KMS-11 (cell line): ENCODE measurements at regions not wholly inside any gene's neighbourhood (a gene's known extent, or its start where the extent isn't known, plus 50 kb on each side); places are given as distances from the start of the nearest gene placed in this dataset.

ENCODE experiments used
- H2AFZ ChIP-seq: fragments of 200-600 bp; sonication (generic); 2 replicates; pipeline ENCODE4 v1.6.1; 2016; ENCODE audit warnings: antibody characterized with exemption, mixed run types, low read depth
- H3K27ac ChIP-seq: fragments of 200-600 bp; sonication (generic); 2 replicates; pipeline ENCODE4 v1.6.1; 2016; ENCODE audit warnings: mild to moderate bottlenecking, mixed run types
- H3K27me3 ChIP-seq: fragments of 200-600 bp; sonication (generic); 2 replicates; pipeline ENCODE4 v1.6.1; 2017; ENCODE audit warnings: mild to moderate bottlenecking, low read depth, mixed run types, moderate library complexity; ENCODE audit not compliant: insufficient read depth
- H3K36me3 ChIP-seq: fragments of 200-600 bp; sonication (generic); 2 replicates; pipeline ENCODE4 v1.6.1; 2017; ENCODE audit warnings: mild to moderate bottlenecking, mixed run types; ENCODE audit not compliant: insufficient read depth
- H3K4me1 ChIP-seq: fragments of 200-600 bp; sonication (generic); 2 replicates; pipeline ENCODE4 v1.6.1; 2016; ENCODE audit warnings: mild to moderate bottlenecking, low read depth, mixed run types; ENCODE audit not compliant: poor library complexity, severe bottlenecking
- H3K4me2 ChIP-seq: fragments of 200-600 bp; sonication (generic); 2 replicates; pipeline ENCODE4 v1.7.0; 2016; ENCODE audit warnings: mild to moderate bottlenecking, mixed run types
- H3K4me3 ChIP-seq: fragments of 200-600 bp; sonication (generic); IDR thresholded peaks from 2 replicates; pipeline ENCODE4 v1.6.1; 2017; ENCODE audit warnings: low read depth, low read length, mixed read lengths; ENCODE audit not compliant: insufficient read depth
- H3K79me2 ChIP-seq: fragments of 200-600 bp; sonication (generic); 2 replicates; pipeline ENCODE4 v1.6.1; 2016; ENCODE audit warnings: low read depth, mixed run types; ENCODE audit not compliant: insufficient read depth
- H3K9ac ChIP-seq: fragments of 200-600 bp; sonication (generic); 2 replicates; pipeline ENCODE4 v1.6.1; 2016; ENCODE audit warnings: mild to moderate bottlenecking, mixed run types
- H4K20me1 ChIP-seq: fragments of 200-600 bp; sonication (generic); 2 replicates; pipeline ENCODE4 v1.6.1; 2016; ENCODE audit warnings: mild to moderate bottlenecking, mixed run types; ENCODE audit not compliant: insufficient read depth
- TF ChIP-seq, protein P1 (sequence below): fragments of 200-600 bp; sonication (generic); conservative IDR thresholded peaks from 2 replicates; pipeline ENCODE4 v1.6.1; 2017; ENCODE audit warnings: low read depth, mild to moderate bottlenecking, antibody characterized with exemption, low read length, moderate library complexity, mixed read lengths

DNA sequence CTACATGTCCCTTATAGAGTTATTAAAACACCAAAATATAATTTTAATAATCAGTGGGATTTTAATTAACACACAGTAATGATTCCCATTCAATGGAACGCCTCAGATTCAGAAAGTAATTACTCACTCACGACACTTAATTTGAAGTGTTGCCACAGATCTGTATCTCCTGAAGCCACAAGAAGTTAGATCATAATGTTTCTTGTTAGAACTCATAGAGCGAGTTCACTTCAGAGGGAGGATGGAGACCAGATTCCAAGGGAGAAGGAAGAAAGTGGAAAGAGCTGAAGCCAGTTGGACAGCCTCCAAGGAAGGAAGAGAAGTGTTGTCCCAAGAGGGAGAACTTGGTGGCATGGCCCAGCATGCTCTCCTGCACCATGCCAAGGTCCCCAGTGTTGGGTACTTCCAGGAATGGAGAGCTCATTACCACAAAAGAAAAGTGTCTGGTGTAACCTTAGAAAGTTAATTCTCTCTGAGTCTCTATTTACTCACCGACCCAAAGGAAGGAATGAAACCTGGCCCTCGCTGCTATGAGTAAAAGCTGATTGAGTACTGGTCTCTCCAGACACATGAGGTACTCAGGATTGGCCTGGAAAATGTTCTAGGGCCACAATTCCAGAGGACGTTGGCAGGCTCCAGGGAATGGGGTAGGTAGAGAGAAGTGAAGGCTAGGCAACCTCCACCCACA lies 305.4 kb downstream of the BCL11B start:
- no peaks in the 10 kb centered on the region for H3K27me3 ChIP-seq
- H3K79me2 ChIP-seq = no peaks in the 10 kb centered on the region
- H2AFZ ChIP-seq = no peak overlapping the region
- TF ChIP-seq, protein P1, sequence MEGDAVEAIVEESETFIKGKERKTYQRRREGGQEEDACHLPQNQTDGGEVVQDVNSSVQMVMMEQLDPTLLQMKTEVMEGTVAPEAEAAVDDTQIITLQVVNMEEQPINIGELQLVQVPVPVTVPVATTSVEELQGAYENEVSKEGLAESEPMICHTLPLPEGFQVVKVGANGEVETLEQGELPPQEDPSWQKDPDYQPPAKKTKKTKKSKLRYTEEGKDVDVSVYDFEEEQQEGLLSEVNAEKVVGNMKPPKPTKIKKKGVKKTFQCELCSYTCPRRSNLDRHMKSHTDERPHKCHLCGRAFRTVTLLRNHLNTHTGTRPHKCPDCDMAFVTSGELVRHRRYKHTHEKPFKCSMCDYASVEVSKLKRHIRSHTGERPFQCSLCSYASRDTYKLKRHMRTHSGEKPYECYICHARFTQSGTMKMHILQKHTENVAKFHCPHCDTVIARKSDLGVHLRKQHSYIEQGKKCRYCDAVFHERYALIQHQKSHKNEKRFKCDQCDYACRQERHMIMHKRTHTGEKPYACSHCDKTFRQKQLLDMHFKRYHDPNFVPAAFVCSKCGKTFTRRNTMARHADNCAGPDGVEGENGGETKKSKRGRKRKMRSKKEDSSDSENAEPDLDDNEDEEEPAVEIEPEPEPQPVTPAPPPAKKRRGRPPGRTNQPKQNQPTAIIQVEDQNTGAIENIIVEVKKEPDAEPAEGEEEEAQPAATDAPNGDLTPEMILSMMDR = no peak
- no peaks in the 10 kb centered on the region for H4K20me1 ChIP-seq
- H3K36me3 ChIP-seq = no peaks in the 10 kb centered on the region
- no peak overlapping the region for H3K9ac ChIP-seq
- H3K27ac ChIP-seq = no peak overlapping the region
- H3K4me3 ChIP-seq = no peak overlapping the region
- no peaks in the 10 kb centered on the region for H3K4me1 ChIP-seq
- no peak overlapping the region for H3K4me2 ChIP-seq

DNA sequence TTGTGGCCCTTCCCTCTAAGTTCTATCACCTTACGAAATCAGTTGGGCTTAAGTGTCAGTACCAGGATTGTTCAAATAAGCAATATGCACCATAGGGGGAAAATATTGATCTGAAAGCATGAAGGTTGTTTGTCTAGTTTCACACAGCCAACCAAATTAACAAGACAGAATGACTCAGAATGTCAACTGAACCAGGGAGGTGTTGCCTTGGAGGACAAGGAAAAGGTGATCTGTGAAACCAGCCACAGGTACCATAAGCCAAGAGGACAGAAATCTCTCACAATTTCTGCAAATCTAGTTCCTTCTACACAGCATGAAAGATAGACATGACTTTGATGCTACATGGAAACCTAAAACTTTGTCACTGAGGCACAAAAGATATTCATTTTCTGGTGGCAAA lies 297.9 kb downstream of the BCL11B start:
- no peak overlapping the region for H3K27ac ChIP-seq
- H3K4me1 ChIP-seq = no peaks in the 10 kb centered on the region
- no peak overlapping the region for H2AFZ ChIP-seq
- no peaks in the 10 kb centered on the region for H4K20me1 ChIP-seq
- TF ChIP-seq, protein P1 = no peak
- no peaks in the 10 kb centered on the region for H3K27me3 ChIP-seq
- no peak overlapping the region for H3K4me2 ChIP-seq
- H3K4me3 ChIP-seq = no peak overlapping the region
- H3K9ac ChIP-seq = no peak overlapping the region
- no peaks in the 10 kb centered on the region for H3K36me3 ChIP-seq
- no peaks in the 10 kb centered on the region for H3K79me2 ChIP-seq

DNA sequence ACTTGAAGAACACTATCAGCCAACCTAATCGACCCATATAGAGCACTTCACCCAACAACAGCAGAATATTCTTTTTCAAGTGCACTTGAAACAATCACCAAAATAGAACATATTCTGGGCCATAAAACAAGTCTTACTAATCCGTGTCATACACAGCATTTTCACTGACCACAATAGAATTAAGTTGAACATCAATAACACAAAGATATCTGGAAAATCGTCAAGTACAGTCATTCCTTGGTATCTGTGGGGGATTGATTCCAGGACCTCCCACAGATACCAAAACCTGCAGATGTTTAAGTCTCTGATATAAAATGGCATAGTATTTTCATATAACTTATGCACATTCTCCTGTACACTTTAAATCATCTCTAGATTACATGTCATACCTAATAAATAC lies 295.7 kb downstream of the BCL11B start:
- Histone ChIP-seq H3K4me1 (no peaks in the 10 kb centered on the region), H3K27me3 (no peaks in the 10 kb centered on the region), H2AFZ (no peak overlapping the region), H3K4me3 (no peak overlapping the region), H3K9ac (no peak overlapping the region), H3K36me3 (no peaks in the 10 kb centered on the region), H3K27ac (no peak overlapping the region), H3K4me2 (no peak overlapping the region), H4K20me1 (no peaks in the 10 kb centered on the region), H3K79me2 (no peaks in the 10 kb centered on the region)
- TF ChIP-seq, protein P1 = no peak

DNA sequence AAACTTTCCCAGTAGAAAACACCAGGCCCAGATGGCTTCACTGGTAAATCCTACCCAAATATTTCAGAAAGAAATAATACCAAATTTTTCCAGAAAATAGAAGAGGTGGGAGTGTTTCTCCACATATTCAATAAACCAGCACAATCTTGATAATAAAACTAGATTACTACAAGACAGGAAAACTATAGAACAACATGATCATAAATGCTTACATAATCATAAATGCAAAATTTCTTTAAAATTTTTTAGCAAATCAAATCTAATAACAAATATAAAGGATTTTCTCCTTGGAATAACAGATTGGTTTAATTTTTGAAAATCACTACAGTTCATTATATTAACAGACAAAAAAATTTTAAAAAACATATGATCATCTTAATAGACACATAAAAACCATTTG lies 294.5 kb downstream of the BCL11B start:
- Histone ChIP-seq H3K27me3 (no peaks in the 10 kb centered on the region), H3K4me2 (no peak overlapping the region), H3K79me2 (no peaks in the 10 kb centered on the region), H3K9ac (no peak overlapping the region), H3K4me1 (no peaks in the 10 kb centered on the region), H4K20me1 (no peaks in the 10 kb centered on the region), H2AFZ (no peak overlapping the region), H3K4me3 (no peak overlapping the region), H3K27ac (no peak overlapping the region), H3K36me3 (no peaks in the 10 kb centered on the region)
- TF ChIP-seq, protein P1 = no peak
